Effector memory CD4-positive, alpha-beta T cell (primary cell): ENCODE measurements at regions not wholly inside any gene's neighbourhood (a gene's known extent, or its start where the extent isn't known, plus 50 kb on each side); places are given as distances from the start of the nearest gene placed in this dataset.
A peak's percentile ranks its signal among the peaks of the same experiment; 100 is the strongest.
"Not testable (repeated sequence)": the region's sequence is repeated elsewhere in the genome, so short reads cannot be mapped to it uniquely, and the experiment has no call there.

Experiments
- DNase-seq, 3 donors: peaks; one replicate each; pipeline ENCODE4 v3.0.0-alpha.2; 2020
- H3K27ac ChIP-seq: 2 replicates; pipeline ENCODE4 v1.7.0; 2013; ENCODE audit warnings: mild to moderate bottlenecking, low read length, moderate library complexity; ENCODE audit not compliant: insufficient read depth, poor library complexity, severe bottlenecking
- H3K27me3 ChIP-seq: replicated peaks from 2 replicates; pipeline ENCODE4 v1.7.0; 2013; ENCODE audit warnings: mild to moderate bottlenecking, low read length; ENCODE audit not compliant: insufficient read depth, control insufficient read depth, poor library complexity, severe bottlenecking
- H3K36me3 ChIP-seq: 2 replicates; pipeline ENCODE4 v1.7.0; 2013; ENCODE audit warnings: mild to moderate bottlenecking, low read length, moderate library complexity; ENCODE audit not compliant: control insufficient read depth, insufficient read depth
- H3K4me1 ChIP-seq: 2 replicates; pipeline ENCODE4 v1.7.0; 2013; ENCODE audit warnings: low read length, mild to moderate bottlenecking; ENCODE audit not compliant: control insufficient read depth, insufficient read depth, poor library complexity, severe bottlenecking
- H3K4me3 ChIP-seq: 2 replicates; pipeline ENCODE4 v1.7.0; 2013; ENCODE audit warnings: low read length, low read depth, mild to moderate bottlenecking; ENCODE audit not compliant: insufficient read depth, poor library complexity, severe bottlenecking
- H3K9me3 ChIP-seq: 2 replicates; pipeline ENCODE4 v1.7.0; 2013; ENCODE audit warnings: mild to moderate bottlenecking, low read length, moderate library complexity; ENCODE audit not compliant: control insufficient read depth

DNA sequence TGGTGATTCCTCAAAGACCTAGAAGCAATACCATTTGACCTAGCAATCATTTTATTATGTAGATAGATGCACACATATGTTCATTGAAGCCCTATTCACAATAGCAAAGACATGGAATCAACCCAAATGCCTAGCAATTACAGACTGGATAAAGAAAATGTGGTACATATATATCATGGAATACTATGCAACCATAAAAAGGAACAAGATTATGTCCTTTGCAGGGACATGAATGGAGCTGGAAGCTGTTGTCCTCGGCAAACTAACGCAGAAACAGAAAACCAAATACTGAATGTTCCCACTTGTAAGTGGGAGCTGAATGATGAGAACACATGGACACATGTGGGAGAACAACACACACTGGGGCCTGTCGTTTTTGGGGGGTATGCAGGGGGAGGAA, 269.8 kb downstream of the CGGBP1 start:
- H3K27me3 ChIP-seq, H3K27ac ChIP-seq, H3K4me1 ChIP-seq, H3K36me3 ChIP-seq, H3K4me3 ChIP-seq, H3K9me3 ChIP-seq, DNase-seq: not testable (repeated sequence)

DNA sequence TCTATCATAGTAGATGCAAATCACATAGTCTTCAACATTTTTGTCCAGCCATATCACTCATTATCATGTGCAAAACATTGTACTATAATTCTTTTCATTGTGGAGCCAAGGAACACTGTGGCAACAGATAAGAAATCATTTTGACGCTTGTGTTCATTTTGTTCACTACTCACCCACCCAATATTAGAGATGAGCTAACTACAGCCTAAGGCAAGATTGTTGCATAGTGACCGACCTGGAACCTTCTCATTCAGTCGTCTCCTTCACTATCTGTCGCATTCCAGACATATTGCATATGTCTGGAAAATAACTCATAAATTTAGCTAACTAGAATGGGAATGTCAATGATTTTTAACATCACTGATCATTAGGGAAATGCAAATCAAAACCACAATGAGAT, 270.3 kb downstream of the CGGBP1 start:
- H3K27me3 ChIP-seq, result peaks cover 8% of the 10 kb centered on the region
- H3K9me3 ChIP-seq, result no peaks in the 10 kb centered on the region
- peaks cover 8% of the 10 kb centered on the region for H3K4me1 ChIP-seq
- no peak overlapping the region for H3K27ac ChIP-seq
- no peak for DNase-seq
- H3K4me3 ChIP-seq, result no peak overlapping the region
- H3K36me3 ChIP-seq, result no peaks in the 10 kb centered on the region

DNA sequence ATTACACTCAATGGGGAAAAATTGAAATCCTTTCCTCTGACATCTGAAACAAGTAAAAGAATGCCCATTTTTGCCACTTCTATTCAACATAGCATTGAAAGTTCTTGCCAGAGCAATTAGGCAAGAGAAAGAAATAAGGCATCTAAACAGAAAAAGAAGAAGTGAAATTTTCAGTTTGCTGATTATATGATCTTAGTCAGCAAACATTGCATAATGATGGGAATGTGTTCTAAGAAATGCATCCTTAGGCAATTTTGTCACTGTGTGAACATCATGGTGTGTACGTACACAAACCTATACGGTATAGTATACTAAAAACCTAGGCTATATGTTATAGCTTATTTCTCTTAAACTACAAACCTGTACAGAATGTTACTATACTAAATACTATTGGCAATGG, 278.0 kb downstream of the CGGBP1 start:
- Histone ChIP-seq H3K36me3 (no peaks in the 10 kb centered on the region), H3K27me3 (no peaks in the 10 kb centered on the region), H3K27ac (no peak overlapping the region), H3K9me3 (no peaks in the 10 kb centered on the region), H3K4me1 (no peaks in the 10 kb centered on the region), H3K4me3 (no peak overlapping the region)
- DNase-seq, result no peak

DNA sequence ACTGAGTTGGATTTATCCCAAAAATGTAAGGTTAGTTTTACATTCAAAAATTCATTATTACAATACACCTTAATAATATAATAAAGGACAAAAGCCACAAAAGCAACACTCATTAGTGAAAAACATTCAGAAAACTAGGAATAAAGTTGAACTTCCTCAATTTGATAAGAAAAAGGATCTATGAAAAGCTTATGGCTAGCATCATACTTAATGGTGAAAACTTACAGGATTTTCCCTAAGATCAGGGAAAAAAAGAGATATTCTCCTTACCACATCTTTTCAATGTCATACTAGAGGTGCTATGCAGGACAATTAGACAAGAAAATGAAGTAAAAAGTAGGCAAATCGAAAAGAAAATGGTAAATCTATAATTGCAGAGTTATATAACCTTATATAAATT, 279.9 kb downstream of the CGGBP1 start:
- DNase-seq, result no peak
- H3K4me1 ChIP-seq, result no peaks in the 10 kb centered on the region
- H3K36me3 ChIP-seq, result no peaks in the 10 kb centered on the region
- no peaks in the 10 kb centered on the region for H3K9me3 ChIP-seq
- H3K27ac ChIP-seq, result no peak overlapping the region
- no peaks in the 10 kb centered on the region for H3K27me3 ChIP-seq
- H3K4me3 ChIP-seq, result no peak overlapping the region

DNA sequence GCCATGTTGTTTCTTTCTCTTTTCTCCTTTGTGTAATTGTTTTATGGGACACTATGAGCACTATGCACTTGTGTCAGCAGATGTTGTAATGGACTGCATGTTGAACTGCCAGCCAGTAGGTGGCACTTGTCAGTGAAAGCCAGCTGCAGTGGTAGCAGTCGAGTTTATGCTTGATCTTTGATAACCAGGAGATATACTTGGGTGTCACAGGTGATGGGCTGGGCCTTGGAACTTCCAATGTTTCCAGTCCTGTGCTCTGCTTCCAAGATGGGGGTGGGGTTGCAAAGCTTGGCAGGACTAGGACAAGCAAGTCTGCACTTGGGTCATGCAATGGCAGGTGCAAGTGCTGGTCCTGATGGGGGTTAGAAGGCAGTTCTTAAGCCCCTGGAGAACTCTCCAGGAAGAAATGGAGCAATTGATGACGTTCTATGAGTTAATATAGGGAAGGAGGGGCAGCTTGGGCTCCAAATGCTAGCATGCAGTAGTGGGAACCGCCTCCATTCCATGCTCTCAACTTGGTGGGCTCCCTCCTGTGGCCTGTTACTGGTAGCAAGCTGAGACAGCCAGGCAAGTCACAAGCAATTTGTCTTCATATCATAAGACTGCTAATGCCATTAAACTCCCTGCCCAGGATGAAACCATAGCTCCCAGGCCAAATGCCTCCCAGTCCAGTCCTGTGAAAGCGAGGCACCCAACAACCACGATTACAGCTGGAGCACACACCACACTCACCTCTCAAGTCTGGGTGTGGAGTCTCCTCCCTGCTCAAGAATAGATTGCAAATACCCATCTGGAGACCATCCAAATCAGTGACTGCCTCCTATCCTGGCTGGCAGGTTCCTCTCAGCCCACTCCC, 287.2 kb downstream of the CGGBP1 start:
- Histone ChIP-seq H3K4me1 (no peaks in the 10 kb centered on the region), H3K4me3 (no peak overlapping the region), H3K9me3 (no peaks in the 10 kb centered on the region), H3K36me3 (no peaks in the 10 kb centered on the region), H3K27me3 (no peaks in the 10 kb centered on the region), H3K27ac (no peak overlapping the region)
- DNase-seq, result peak in 1 of 3 donors; percentile 10

DNA sequence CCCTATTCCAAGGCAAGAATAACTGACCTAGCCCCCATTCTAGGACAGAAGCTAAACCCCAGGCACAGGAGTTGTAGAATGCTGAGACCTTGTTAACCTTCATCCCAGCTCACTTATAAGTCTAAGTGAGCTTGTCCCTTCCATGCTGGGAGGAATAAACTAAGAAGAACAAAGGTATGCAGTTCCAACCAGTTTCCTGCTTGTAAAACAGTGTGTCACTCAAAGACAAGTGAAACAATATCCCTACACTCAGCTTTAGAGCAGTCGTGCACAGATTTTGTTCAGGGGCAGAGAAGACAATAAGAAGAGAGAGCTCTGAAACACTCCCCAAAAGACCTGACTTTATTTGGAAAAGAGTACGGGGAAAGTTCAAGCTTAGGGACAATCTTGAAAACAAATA, 292.1 kb downstream of the CGGBP1 start:
- H3K9me3 ChIP-seq, result no peaks in the 10 kb centered on the region
- no peak overlapping the region for H3K27ac ChIP-seq
- DNase-seq, result no peak
- H3K36me3 ChIP-seq, result no peaks in the 10 kb centered on the region
- H3K27me3 ChIP-seq, result no peaks in the 10 kb centered on the region
- H3K4me3 ChIP-seq, result no peak overlapping the region
- H3K4me1 ChIP-seq, result no peaks in the 10 kb centered on the region

DNA sequence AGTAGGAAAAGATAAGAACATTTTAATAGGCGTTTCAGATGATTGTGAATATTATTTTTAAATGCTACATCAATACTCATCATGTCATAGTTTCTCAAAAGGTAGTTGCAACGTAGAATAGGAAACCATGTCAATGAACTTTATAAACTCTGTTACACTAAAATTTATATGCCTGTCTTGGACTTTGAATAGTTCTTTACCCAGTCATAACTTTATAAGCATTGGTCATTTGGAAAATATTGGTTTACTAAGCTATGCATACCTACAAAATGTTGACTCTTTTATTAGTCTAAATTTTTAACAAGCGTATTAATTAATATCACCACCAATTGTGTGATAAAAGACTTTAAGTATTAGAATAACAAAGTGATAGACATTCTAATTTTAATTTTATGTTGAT, 293.5 kb downstream of the CGGBP1 start:
- Histone ChIP-seq H3K36me3 (no peaks in the 10 kb centered on the region), H3K4me3 (no peak overlapping the region), H3K27ac (no peak overlapping the region), H3K9me3 (no peaks in the 10 kb centered on the region), H3K4me1 (no peaks in the 10 kb centered on the region), H3K27me3 (no peaks in the 10 kb centered on the region)
- no peak for DNase-seq

DNA sequence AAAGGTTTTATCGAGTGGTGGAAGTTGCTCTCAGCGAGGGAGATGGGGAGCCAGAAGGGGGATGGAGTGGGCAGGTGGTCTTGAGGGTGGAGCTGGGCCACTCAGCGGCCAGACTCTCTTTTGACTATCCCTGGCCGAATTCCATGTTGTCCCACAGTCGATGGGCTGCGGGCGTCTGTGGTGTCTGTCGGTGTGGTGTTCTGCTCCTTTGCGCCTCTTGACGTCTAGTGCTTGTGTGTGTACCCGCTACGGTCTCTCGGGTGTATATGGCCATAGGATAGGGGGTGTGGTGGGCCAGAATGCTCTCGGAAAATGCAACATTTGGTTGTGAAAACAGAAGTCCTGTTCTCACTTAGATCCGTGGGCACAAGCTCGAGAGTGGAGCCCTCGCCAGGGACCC, 297.0 kb downstream of the CGGBP1 start:
- H3K27ac ChIP-seq, result no peak overlapping the region
- no peak for DNase-seq
- H3K4me1 ChIP-seq, result no peaks in the 10 kb centered on the region
- no peaks in the 10 kb centered on the region for H3K9me3 ChIP-seq
- no peaks in the 10 kb centered on the region for H3K36me3 ChIP-seq
- H3K27me3 ChIP-seq, result no peaks in the 10 kb centered on the region
- no peak overlapping the region for H3K4me3 ChIP-seq

DNA sequence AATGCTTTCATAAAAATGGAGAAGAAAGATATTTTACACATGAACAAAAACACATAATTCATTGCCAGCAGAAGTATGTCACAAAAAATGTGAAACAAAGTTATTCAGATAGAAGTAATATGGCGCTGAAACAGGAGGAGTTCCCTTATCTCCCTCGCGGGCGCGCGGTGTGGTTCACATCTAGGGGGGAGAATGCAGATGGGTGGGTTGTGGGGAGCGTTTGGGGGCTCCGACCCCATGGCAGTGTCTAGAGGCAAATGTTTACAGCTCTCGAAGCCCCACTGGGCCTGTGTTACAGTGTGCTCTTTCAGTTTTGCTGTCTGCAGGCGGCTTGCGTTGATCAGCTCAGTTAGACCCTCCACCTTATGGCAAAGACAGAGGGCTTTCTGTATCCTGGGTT, 297.5 kb downstream of the CGGBP1 start:
- no peaks in the 10 kb centered on the region for H3K9me3 ChIP-seq
- no peak for DNase-seq
- H3K4me3 ChIP-seq, result no peak overlapping the region
- no peak overlapping the region for H3K27ac ChIP-seq
- no peaks in the 10 kb centered on the region for H3K27me3 ChIP-seq
- no peaks in the 10 kb centered on the region for H3K4me1 ChIP-seq
- no peaks in the 10 kb centered on the region for H3K36me3 ChIP-seq

DNA sequence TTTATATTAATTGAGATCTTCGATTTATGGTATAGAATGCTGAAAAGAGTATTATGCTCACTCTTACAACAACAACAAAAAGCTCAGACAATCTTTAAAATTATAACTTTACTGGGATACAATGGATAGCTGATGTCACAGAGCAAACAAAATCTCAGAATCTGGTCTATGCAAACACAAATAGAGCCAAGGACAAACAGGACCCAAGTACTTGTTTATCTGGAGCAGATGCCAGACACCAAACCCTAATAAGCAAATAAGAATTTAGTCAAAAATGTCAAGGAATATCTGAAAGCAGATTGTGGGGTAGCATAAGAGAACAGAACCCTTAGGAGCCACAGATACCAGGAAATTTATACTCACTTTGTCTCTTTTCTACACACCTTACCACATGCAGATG, 302.2 kb downstream of the CGGBP1 start:
- Histone ChIP-seq H3K27me3 (no peaks in the 10 kb centered on the region), H3K4me1 (no peaks in the 10 kb centered on the region)

More for the DNA sequence above, 302.2 kb downstream of the CGGBP1 start:
- Histone ChIP-seq H3K36me3 (no peaks in the 10 kb centered on the region), H3K9me3 (no peaks in the 10 kb centered on the region), H3K27ac (no peak overlapping the region), H3K4me3 (no peak overlapping the region)
- no peak for DNase-seq
